ENCODE measurements at regions not wholly inside any gene's neighbourhood (a gene's known extent, or its start where the extent isn't known, plus 50 kb on each side); places are given as distances from the start of the nearest gene placed in this dataset.

GRCh38 chr15:39462691-39463090 lies 118.2 kb upstream of the THBS1 start:
- Histone ChIP-seq H3K27ac (no peak overlapping the region), H3K4me1 (no peaks in the 10 kb centered on the region), H3K4me3 (no peak overlapping the region), H3K27me3 (ENCODE audit: insufficient read depth in 3 of 3, low read length in 2 of 3) (no peaks in the 10 kb centered on the region), H3K36me3 (ENCODE audit: insufficient read depth in 1 of 2, low read depth in 1 of 2) (no peaks in the 10 kb centered on the region), H3K9me3 (no peaks in the 10 kb centered on the region)
- no peak for TF ChIP-seq CTCF (IDR thresholded peaks at IDR 0.05)
- no peak for ATAC-seq
- DNase-seq: no peak
- intact Hi-C loops (cut with DNase I): no loop called here
- 81 to 96% (median 91%) methylated on average over 1 of the region's 1 CpG for WGBS, 3 donors

- intact Hi-C loops (cut with DNase I): no loop called here
- peak; percentile 62 to 75 for DNase-seq
- Histone ChIP-seq H3K4me3 (no peak overlapping the region), H3K27me3 (ENCODE audit: insufficient read depth in 3 of 3, low read length in 2 of 3) (no peaks in the 10 kb centered on the region), H3K27ac (no peak overlapping the region), H3K4me1 (no peaks in the 10 kb centered on the region), H3K9me3 (no peaks in the 10 kb centered on the region), H3K36me3 (ENCODE audit: insufficient read depth in 1 of 2, low read depth in 1 of 2) (no peaks in the 10 kb centered on the region)
- WGBS, 3 donors: 54 to 72% (median 59%) methylated on average over 8 of the region's 8 CpGs
- no peak for TF ChIP-seq CTCF (IDR thresholded peaks at IDR 0.05)
- peak; percentile 24 to 57 (median 39) for ATAC-seq
Observed at GRCh38 chr15:39465843-39466749, 114.8 kb upstream of the THBS1 start.

- ATAC-seq (no peak), DNase-seq (no peak)
- Histone ChIP-seq H3K9me3 (no peaks in the 10 kb centered on the region), H3K4me1 (no peaks in the 10 kb centered on the region), H3K4me3 (no peak overlapping the region), H3K27me3 (ENCODE audit: insufficient read depth in 3 of 3, low read length in 2 of 3) (no peaks in the 10 kb centered on the region), H3K36me3 (ENCODE audit: insufficient read depth in 1 of 2, low read depth in 1 of 2) (no peaks in the 10 kb centered on the region), H3K27ac (peak overlapping the region; percentile 10)
- 40 to 56% (median 41%) methylated on average over 5 of the region's 5 CpGs for WGBS, 3 donors
- no peak for TF ChIP-seq CTCF (IDR thresholded peaks at IDR 0.05)
- intact Hi-C loops (cut with DNase I): no loop called here
Observed at GRCh38 chr15:39466750-39467105, 114.2 kb upstream of the THBS1 start.

GRCh38 chr15:39468331-39468730 lies 112.5 kb upstream of the THBS1 start:
- DNase-seq (peak in 1 of 2 donors; percentile 13), ATAC-seq (peak in 1 of 4 donors; percentile 40)
- no peak overlapping the region for H3K4me3 ChIP-seq
- H3K9me3 ChIP-seq: no peaks in the 10 kb centered on the region
- no peaks in the 10 kb centered on the region for H3K36me3 ChIP-seq (ENCODE audit: insufficient read depth in 1 of 2, low read depth in 1 of 2)
- intact Hi-C loops (cut with DNase I): no loop called here
- H3K27me3 ChIP-seq (ENCODE audit: insufficient read depth in 3 of 3, low read length in 2 of 3): no peaks in the 10 kb centered on the region
- no peaks in the 10 kb centered on the region for H3K4me1 ChIP-seq
- TF ChIP-seq CTCF (IDR thresholded peaks at IDR 0.05): no peak
- 70 to 75% (median 72%) methylated on average over 4 of the region's 4 CpGs for whole genome bisulfite sequencing, 3 donors
- H3K27ac ChIP-seq: no peak overlapping the region
